IgD-negative memory B cell (primary cell): ENCODE measurements at regions not wholly inside any gene's neighbourhood (a gene's known extent, or its start where the extent isn't known, plus 50 kb on each side); places are given as distances from the start of the nearest gene placed in this dataset.

Experiments used
- H3K27ac Mint-ChIP-seq, 3 donors: one replicate each; pipeline ENCODE4 v1.8.0; 2020 to 2022; ENCODE audit warnings: mild to moderate bottlenecking in 3 of 3, mixed read lengths in 3 of 3, moderate library complexity in 1 of 3
- H3K27me3 Mint-ChIP-seq: one replicate; pipeline ENCODE4 v1.8.0; 2021; ENCODE audit warnings: mixed read lengths
- H3K36me3 Mint-ChIP-seq: one replicate; pipeline ENCODE4 v1.8.0; 2020; ENCODE audit warnings: mild to moderate bottlenecking, mixed read lengths
- H3K4me1 Mint-ChIP-seq, 3 donors: one replicate each; pipeline ENCODE4 v1.8.0; 2020 to 2022; ENCODE audit warnings: mixed read lengths in 3 of 3, mild to moderate bottlenecking in 1 of 3
- H3K4me3 Mint-ChIP-seq, 4 donors: one replicate each; pipeline ENCODE4 v1.8.0; 2020 to 2022; ENCODE audit warnings: mild to moderate bottlenecking in 4 of 4, mixed read lengths in 4 of 4, moderate library complexity in 3 of 4
- H3K9me3 Mint-ChIP-seq, 3 donors: one replicate each; pipeline ENCODE4 v1.8.0; 2020 to 2021; ENCODE audit warnings: mixed read lengths in 3 of 3, mild to moderate bottlenecking in 1 of 3

DNA sequence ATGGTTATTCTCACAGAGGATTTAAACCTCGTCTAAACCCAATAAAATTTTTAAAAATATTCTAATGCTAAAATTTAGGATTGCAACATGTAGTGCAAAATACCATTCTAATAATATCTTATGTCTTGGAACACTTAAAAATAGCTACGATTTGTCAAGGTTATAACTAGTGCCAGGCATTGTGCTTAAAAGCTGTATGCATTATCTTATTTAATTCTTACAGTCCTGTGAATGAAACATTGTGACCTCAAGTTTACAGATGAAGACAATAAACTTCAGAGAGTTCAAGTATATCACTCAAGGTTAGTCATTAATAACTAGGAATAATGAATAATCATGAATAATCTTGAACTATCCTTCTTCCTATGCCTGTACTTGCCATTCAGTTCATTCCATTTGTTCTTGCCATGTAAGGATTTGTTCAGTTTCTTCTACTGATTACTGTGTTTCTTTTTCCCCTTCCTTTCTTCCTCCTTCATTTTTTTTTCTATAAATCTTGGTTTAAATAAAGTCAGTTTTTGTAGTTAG lies 897.6 kb upstream of the NR2F2 start:
- no peak overlapping the region for H3K27ac Mint-ChIP-seq
- H3K9me3 Mint-ChIP-seq: peaks cover 6 to 15% (median 9%) of the 10 kb centered on the region in 3 donors
- H3K4me1 Mint-ChIP-seq: no peaks in the 10 kb centered on the region
- no peaks in the 10 kb centered on the region for H3K27me3 Mint-ChIP-seq
- no peaks in the 10 kb centered on the region for H3K36me3 Mint-ChIP-seq
- H3K4me3 Mint-ChIP-seq: no peak overlapping the region

- Mint-ChIP-seq H3K27ac (no peak overlapping the region), H3K9me3 (peaks cover 4 to 9% (median 6%) of the 10 kb centered on the region in 3 donors), H3K27me3 (no peaks in the 10 kb centered on the region), H3K4me3 (no peak overlapping the region), H3K4me1 (no peaks in the 10 kb centered on the region), H3K36me3 (no peaks in the 10 kb centered on the region)
Observed at GRCh38 chr15:95439922-95440376, 890.6 kb upstream of the NR2F2 start.

- Mint-ChIP-seq H3K4me1 (no peaks in the 10 kb centered on the region), H3K4me3 (no peak overlapping the region), H3K27ac (no peak overlapping the region), H3K9me3 (peaks cover 6 to 9% (median 7%) of the 10 kb centered on the region in 3 donors), H3K36me3 (no peaks in the 10 kb centered on the region), H3K27me3 (no peaks in the 10 kb centered on the region)
Observed at GRCh38 chr15:95440712-95441111, 889.8 kb upstream of the NR2F2 start.

GRCh38 chr15:95442107-95442719 lies 888.3 kb upstream of the NR2F2 start:
- Mint-ChIP-seq H3K36me3 (no peaks in the 10 kb centered on the region), H3K4me1 (no peaks in the 10 kb centered on the region), H3K27me3 (no peaks in the 10 kb centered on the region), H3K27ac (no peak overlapping the region), H3K9me3 (peaks cover 2 to 6% (median 5%) of the 10 kb centered on the region in 3 donors), H3K4me3 (no peak overlapping the region)

DNA sequence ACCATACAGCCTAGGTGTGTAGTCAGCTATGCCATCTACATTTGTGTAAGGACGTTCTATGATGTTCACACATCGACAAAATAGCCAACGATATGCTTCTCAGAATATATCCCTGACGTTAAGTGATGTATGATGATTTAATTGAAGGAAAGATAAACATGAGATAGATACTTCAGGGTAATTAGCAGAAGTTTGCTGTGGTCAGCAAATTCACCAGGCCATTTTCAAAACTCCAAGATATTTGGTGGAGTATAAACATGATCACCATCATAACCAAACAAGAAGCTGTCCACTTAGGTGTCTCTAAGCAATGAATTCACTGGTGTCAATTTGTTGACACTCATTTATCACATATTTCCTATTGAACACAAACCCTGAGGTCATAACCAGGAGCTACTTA lies 885.6 kb upstream of the NR2F2 start:
- H3K27me3 Mint-ChIP-seq: no peaks in the 10 kb centered on the region
- no peak overlapping the region for H3K4me3 Mint-ChIP-seq
- no peaks in the 10 kb centered on the region for H3K4me1 Mint-ChIP-seq

DNA sequence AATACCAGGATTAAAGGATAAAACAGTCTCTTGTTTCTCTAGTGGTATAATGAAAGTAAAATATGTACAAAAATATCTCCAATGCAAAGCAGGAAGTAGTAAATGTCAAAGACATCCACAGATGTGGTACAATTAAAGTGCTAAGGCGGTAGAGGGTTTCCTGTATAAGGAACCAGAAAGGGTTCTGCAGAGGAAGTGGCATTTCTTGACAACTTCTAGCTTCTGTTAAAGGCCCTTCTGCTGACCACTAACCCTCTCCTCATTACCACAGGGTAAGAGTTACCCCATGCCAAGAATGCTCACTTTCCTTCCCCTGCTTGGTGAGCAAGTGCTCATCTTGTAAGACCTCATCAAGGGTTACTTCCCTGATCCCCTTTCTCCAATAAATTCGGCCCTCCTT lies 883.6 kb upstream of the NR2F2 start:
- Mint-ChIP-seq H3K4me3 (peak overlapping the region in 1 of 4 donors; percentile 39), H3K36me3 (no peaks in the 10 kb centered on the region), H3K4me1 (no peaks in the 10 kb centered on the region), H3K27me3 (no peaks in the 10 kb centered on the region), H3K9me3 (peaks cover 4 to 8% (median 7%) of the 10 kb centered on the region in 3 donors), H3K27ac (no peak overlapping the region)

More for the DNA sequence above, 885.6 kb upstream of the NR2F2 start:
- Mint-ChIP-seq H3K27ac (no peak overlapping the region), H3K36me3 (no peaks in the 10 kb centered on the region), H3K9me3 (peaks cover 2 to 5% (median 5%) of the 10 kb centered on the region in 3 donors)

- Mint-ChIP-seq H3K4me3 (no peak overlapping the region), H3K27ac (no peak overlapping the region), H3K27me3 (no peaks in the 10 kb centered on the region), H3K36me3 (no peaks in the 10 kb centered on the region), H3K9me3 (peaks cover 6 to 10% (median 7%) of the 10 kb centered on the region in 3 donors), H3K4me1 (no peaks in the 10 kb centered on the region)
Observed at GRCh38 chr15:95447486-95447885, 883.0 kb upstream of the NR2F2 start.

DNA sequence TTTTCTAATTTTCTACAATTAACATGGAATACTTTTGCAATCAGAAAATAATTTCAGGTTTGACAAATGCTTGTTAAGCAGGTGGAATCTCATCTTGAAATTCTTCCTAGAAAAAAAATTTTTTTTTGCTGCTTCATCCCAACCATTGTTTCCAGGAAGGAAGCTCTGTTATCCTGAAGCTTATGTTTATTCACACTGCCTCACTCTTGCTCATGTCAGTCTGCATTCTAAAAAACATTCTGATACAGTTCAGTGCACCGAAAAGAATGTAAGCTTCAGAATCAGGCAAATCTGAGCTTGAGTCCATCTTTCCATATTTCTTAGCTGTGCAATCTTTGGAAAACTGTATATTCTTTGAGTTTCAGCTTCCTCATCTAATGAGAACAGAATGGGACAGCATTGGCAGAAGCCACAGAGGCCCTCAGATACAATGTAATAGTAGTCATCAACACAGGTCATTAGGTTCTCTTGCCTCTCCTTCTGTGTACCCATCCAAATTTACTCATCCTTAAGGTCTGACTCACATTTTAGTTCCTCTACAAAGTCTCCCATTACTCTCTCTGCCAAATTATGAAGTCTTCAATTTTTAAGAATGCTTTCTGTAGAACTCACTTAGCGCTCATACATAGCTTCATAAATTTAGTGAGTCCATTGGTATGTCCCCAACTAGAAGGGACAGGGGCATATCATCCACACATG lies 881.8 kb upstream of the NR2F2 start:
- H3K4me1 Mint-ChIP-seq: no peaks in the 10 kb centered on the region

GRCh38 chr15:95449230-95449628 lies 881.3 kb upstream of the NR2F2 start:
- Mint-ChIP-seq H3K4me1 (no peaks in the 10 kb centered on the region), H3K4me3 (no peak overlapping the region), H3K9me3 (peaks cover 4 to 7% (median 5%) of the 10 kb centered on the region in 3 donors), H3K27ac (no peak overlapping the region), H3K36me3 (no peaks in the 10 kb centered on the region), H3K27me3 (no peaks in the 10 kb centered on the region)

More for the DNA sequence above, 881.8 kb upstream of the NR2F2 start:
- Mint-ChIP-seq H3K9me3 (peaks cover 4 to 7% (median 5%) of the 10 kb centered on the region in 3 donors), H3K4me3 (no peak overlapping the region), H3K27ac (no peak overlapping the region), H3K27me3 (no peaks in the 10 kb centered on the region), H3K36me3 (no peaks in the 10 kb centered on the region)

DNA sequence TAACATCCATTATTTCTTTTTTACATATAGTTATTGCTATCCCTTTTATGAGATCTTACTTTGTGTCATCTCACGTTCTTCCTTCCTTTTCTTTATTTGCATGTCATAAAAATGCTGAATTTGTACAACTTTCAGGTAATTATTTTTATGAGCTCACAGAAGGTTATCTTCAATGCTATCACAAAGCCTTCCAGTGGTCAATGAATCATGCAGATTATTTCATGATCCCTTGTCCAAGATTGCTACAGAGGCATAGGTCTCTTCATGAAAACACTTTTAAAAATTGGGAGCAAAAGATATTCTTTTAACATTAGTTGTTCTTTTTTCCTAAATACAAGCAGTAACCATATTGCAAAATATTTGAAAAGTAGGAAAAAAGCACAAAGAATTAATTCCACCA lies 880.1 kb upstream of the NR2F2 start:
- no peak overlapping the region for H3K27ac Mint-ChIP-seq
- no peaks in the 10 kb centered on the region for H3K36me3 Mint-ChIP-seq
- peaks cover 4 to 9% (median 5%) of the 10 kb centered on the region in 3 donors for H3K9me3 Mint-ChIP-seq
- H3K27me3 Mint-ChIP-seq: no peaks in the 10 kb centered on the region
- H3K4me1 Mint-ChIP-seq: no peaks in the 10 kb centered on the region
- H3K4me3 Mint-ChIP-seq: no peak overlapping the region

DNA sequence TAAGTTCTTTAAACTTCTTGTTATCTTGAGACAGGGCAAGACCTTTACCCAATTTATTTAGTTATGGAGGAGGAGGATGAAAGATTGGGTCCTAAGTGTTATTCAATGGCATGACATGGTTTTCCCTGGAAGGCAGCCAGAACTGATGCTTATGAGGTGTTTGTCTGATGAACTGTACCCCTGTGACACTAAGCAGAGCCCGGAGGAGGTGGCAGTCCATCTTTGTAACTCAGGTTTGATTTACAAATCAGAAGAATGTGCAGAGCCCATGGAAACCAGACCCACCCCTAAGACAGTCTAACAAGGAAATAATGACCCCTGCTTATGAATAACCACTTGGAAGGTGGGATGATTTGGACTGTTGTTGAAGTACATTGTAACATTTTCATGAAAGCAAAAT lies 878.6 kb upstream of the NR2F2 start:
- Mint-ChIP-seq H3K27me3 (no peaks in the 10 kb centered on the region), H3K36me3 (peaks cover 1% of the 10 kb centered on the region), H3K27ac (no peak overlapping the region), H3K9me3 (peaks cover 4 to 9% (median 8%) of the 10 kb centered on the region in 3 donors), H3K4me3 (no peak overlapping the region), H3K4me1 (no peaks in the 10 kb centered on the region)

GRCh38 chr15:95454403-95455262 lies 875.9 kb upstream of the NR2F2 start:
- no peak overlapping the region for H3K4me3 Mint-ChIP-seq
- H3K4me1 Mint-ChIP-seq: no peaks in the 10 kb centered on the region
- H3K9me3 Mint-ChIP-seq: peaks cover 4 to 9% (median 8%) of the 10 kb centered on the region in 3 donors
- H3K27me3 Mint-ChIP-seq: no peaks in the 10 kb centered on the region
- no peak overlapping the region for H3K27ac Mint-ChIP-seq
- peaks cover 1% of the 10 kb centered on the region for H3K36me3 Mint-ChIP-seq

GRCh38 chr15:95457520-95457919 lies 873.0 kb upstream of the NR2F2 start:
- H3K4me1 Mint-ChIP-seq: no peaks in the 10 kb centered on the region
- no peak overlapping the region for H3K27ac Mint-ChIP-seq
- peaks cover 0 to 7% (median 3%) of the 10 kb centered on the region in 3 donors for H3K9me3 Mint-ChIP-seq
- H3K27me3 Mint-ChIP-seq: no peaks in the 10 kb centered on the region
- H3K36me3 Mint-ChIP-seq: peaks cover 3% of the 10 kb centered on the region
- no peak overlapping the region for H3K4me3 Mint-ChIP-seq

GRCh38 chr15:95458721-95459120 lies 871.8 kb upstream of the NR2F2 start:
- H3K9me3 Mint-ChIP-seq: peaks cover 3 to 7% (median 5%) of the 10 kb centered on the region in 3 donors
- H3K36me3 Mint-ChIP-seq: peaks cover 3% of the 10 kb centered on the region
- no peaks in the 10 kb centered on the region for H3K4me1 Mint-ChIP-seq
- no peak overlapping the region for H3K27ac Mint-ChIP-seq
- no peaks in the 10 kb centered on the region for H3K27me3 Mint-ChIP-seq
- no peak overlapping the region for H3K4me3 Mint-ChIP-seq

DNA sequence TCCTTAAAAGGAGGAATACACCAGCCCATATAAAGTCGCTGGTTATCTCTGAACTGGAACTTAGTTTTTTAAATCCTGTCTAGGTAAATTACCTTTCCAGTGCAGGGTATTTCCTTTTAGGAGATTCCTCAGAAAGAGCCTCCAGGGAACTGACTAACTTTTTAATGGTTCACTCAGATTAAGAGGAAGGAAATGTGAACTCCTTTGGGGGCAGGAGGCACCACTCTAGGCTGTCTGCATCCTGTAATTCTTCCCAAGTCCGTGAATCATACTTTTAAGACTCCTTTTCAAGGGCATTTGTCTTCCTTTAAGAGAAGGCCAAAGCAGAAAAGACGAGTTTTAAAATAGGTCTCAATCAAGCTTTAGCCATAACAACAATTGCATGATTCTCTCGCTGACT lies 871.2 kb upstream of the NR2F2 start:
- H3K9me3 Mint-ChIP-seq: peaks cover 3 to 7% (median 5%) of the 10 kb centered on the region in 3 donors
- no peaks in the 10 kb centered on the region for H3K27me3 Mint-ChIP-seq
- H3K4me3 Mint-ChIP-seq: no peak overlapping the region
- H3K27ac Mint-ChIP-seq: no peak overlapping the region
- H3K36me3 Mint-ChIP-seq: peaks cover 3% of the 10 kb centered on the region
- no peaks in the 10 kb centered on the region for H3K4me1 Mint-ChIP-seq
